Fibroblast of skin of right quadriceps (primary cell): ENCODE measurements at regions not wholly inside any gene's neighbourhood (a gene's known extent, or its start where the extent isn't known, plus 50 kb on each side); places are given as distances from the start of the nearest gene placed in this dataset.
A peak's percentile ranks its signal among the peaks of the same experiment; 100 is the strongest.
"Not testable (repeated sequence)": the region's sequence is repeated elsewhere in the genome, so short reads cannot be mapped to it uniquely, and the experiment has no call there.

Experiments
- DNase-seq: peaks from one replicate; pipeline ENCODE4 v3.0.0-alpha.2; 2013

DNA sequence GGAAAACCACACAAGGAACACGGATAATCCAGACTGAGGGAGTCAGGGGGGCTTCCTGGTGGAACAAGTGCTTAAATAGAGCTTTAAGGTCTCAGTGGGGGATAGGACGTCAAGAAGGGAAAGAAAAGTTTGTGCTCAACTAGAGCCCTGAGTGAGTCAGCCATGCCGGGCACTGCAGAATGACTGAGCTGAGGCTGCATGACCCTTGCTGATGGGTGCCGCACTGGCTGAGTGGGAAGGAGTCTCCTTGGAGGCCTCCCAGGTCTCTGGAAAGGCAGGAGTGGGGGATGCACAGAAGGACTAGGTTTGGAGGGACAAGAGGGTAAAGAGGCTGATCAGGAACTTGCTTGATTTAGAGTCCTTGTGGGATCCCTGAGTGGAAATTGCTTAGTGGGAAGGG is 150.3 kb downstream of the RPLP1 start:
- DNase-seq, result no peak

DNA sequence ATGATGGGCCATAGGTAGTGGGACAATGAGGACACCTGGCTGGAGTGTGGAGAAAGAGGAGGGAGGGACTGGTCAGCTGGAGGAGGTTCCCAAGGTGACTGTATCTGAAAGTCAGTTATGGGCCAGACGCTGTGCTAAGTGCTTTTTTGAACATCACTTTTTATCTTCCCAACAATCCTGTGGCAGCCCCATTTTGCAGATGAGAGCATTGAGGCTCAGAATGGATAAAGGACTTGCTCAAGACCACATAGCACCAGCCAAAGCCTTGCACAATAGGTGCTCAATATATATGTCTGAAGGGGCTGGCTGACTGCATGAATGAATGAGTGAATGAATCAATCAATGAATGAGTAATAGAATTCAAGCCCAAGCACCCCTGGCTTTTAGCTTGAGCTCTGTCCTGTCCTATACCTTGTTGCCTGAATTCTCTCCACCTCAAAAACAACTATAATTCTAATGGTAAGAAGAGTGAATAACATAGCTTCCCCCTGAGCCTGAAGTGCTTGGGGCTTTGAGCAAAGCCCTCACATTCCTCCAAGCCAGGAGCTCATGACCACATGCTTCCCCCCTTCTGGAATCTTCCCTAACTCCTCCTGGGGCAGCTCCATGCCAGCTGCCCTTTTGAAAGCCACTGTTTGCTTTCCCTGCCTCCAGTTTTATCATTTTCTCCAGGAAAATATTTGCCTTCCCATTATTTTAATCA is 150.9 kb downstream of the RPLP1 start:
- DNase-seq, result no peak

DNA sequence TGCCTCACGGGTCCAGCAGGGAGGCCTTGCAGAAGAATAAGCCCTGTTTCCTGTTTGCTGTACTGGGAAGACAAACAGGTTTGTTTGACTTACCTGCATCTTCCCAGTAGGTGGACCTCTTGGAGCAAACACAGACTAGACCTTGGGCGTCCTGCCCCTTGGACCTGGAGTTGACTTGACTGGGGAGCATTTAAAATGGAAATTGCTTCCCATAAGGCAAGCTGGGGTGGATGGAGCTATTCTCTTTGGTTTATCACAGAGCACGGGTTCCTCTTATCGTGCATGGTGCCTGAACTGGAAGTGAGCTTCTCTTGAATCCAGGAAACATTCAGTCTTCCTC is 151.4 kb downstream of the RPLP1 start:
- DNase-seq, result no peak

DNA sequence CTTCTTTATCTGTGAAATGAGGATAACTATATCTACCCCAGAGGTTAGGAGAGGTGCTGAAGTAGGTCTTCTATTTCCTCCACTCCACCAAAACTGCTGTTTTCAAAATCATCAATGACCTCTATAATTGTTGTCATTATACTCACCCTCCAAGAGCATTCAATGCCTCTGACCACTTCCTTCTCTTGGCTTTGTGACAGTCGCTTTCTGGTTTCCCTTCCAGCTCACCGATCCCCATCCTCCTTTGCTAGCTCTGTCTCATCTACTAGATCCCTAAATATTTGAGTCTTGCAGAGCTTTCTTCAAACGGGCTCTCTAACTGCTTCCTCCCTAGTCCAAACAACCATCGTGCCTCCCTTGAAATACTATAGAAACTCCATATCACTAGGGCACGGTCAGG is 153.5 kb downstream of the RPLP1 start:
- no peak for DNase-seq

DNA sequence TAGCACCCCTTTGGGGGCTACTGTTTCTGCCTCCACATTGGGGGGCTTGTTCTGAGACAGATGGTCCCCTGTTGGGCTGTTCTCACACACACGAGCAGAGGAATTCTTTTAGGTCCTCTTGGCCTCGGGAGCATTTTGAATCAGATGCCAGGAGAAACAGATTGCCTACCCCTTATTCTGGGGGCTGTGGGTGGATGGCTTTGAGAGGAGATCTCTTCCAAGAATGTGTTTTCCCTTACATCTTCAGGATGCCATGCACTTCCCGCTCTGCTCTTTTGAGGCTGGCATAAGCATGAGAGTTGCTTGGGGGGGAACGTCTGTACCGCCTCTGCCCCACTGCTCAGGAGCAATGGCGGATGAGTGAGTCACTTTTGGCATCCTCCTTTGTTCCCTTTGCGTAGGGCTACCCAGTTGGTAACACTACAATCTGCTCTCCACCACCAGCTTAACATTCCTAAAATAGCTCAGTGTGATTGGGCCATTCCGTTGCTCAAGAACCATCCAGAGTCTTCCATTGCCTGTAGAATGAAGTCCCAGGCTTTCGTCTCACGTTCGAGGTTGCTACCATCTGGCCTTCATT is 154.4 kb downstream of the RPLP1 start:
- DNase-seq, result peak; percentile 39

DNA sequence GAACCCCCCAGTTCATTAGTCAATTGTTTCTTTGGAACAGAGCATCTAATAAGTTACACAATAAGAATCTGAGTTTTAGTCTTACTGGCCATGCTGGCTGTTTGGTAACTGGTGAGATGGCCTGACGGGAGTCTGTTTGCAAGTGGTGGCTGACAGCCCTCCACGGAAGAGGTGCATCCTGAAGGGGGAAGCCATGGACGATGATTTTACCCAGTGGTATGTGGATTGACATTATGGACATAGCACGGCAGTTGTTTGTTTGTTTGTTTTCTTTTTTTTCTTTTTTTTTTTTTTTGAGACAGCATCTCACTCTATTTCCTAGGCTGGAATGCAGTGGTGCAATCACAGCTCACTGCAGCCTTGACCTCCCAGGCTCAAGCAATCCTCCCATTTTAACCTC is 156.0 kb downstream of the RPLP1 start:
- DNase-seq, result no peak

DNA sequence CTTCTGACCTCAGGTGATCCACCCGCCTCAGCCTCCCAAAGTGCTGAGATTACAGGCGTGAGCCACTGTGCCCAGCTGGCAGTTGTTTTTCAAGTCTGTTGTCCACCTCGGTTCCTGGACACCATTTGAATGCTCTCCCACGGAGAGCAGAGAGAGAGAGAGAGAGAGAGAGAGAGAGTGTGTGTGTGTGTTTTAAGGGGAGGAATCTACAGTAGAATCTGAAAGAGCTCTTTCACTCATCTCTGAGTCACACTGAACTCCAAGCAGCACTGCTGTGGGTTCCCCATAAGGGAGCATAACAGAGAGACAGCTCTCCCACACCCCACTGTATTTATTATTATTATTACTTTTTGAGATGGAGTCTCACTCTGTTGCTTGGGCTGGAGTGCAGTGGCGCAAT is 156.6 kb downstream of the RPLP1 start:
- DNase-seq, result peak; percentile 15

DNA sequence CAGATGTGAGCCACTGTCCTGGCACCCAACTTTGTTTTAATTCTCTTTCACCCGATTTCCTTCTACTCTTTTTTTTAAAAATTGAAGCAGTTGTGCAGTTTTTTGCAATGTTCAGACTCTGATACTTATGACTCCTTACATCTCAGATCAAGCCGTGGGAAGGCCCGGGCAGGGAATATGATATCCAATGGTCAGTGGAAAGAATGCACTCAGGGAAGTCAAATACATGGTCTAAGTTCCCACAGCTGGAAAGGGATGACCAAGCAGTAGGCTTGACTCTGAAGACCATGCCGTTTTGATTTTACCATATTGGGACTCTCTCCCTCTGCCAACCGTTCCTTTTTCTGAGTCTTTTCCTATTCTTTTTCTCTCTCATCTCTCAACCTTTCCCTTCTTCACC is 157.2 kb downstream of the RPLP1 start:
- no peak for DNase-seq

DNA sequence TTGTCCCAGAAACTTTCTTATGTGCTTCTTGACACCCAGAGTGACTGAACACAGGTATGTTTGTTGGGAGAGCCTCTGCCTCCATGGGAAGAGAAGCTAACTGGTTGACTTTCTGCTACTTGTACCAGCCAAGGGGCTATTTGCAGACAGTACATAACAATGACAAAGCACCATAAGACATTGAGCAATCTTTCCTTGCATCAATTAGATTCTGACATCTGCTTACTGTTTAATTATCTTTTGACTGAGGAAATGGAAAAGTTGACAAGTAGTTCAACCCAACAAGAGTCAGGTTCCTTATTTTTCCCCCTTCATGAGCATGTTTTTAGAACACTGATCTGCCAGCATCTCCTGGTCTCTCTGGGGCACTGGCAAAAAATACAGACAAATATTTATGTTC is 157.7 kb downstream of the RPLP1 start:
- DNase-seq, result no peak

DNA sequence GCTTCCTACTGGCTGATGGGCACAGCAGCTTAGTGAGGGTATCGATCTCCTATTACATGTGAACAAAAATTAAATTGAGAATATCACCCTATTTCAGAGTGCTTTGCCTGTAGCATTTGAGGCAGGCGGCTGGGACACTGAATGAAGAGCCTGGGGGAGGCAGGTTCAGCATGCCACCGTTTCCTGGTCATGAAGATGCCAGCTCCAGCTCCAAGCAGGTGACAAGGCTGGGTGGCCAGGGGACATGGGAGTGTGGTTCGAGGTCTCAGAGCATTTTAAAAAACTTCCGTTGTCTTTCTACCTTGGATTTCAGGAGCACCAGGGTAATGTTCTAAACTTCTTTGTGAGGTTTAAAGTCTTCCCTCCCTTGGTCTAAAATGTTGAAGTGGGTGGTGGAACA is 158.2 kb downstream of the RPLP1 start:
- no peak for DNase-seq

DNA sequence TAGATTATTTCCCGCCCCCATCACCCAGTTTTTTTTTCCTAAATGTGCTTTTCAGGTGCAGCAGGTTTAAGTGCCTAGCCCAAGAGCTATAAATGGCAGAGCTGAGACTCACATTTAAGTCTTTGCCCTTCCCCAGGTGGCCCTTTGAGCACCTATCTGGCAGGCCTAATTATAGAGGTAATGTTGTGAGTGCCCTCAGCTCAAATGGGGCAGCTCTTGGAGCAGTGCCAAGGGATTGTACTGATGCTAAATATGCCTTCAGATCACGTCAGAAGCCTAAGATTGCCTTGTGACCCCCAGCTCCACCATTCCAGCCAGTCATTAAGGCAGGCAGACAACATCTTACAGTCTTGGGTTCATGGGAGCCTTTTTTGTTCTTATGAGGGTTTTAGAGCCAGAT is 159.5 kb downstream of the RPLP1 start:
- DNase-seq, result no peak

DNA sequence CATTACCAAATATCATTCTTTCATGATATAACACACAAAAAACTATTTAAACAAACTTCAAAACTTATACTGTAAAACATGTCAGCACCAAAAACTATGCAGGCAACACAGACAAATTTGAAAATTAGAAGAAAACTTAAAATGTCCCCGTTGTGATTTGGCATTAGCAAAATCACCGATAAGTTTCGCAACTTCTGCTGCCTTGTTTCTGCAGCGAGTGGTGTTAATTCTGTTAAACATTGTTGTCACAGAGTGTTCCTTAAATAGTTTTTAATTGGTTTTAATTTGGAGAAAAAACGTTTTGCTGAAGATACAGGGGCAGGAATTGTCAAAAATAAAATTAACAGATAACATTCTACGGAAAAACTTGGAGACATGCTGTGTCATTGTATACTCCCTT is 160.6 kb downstream of the RPLP1 start:
- DNase-seq, result no peak

DNA sequence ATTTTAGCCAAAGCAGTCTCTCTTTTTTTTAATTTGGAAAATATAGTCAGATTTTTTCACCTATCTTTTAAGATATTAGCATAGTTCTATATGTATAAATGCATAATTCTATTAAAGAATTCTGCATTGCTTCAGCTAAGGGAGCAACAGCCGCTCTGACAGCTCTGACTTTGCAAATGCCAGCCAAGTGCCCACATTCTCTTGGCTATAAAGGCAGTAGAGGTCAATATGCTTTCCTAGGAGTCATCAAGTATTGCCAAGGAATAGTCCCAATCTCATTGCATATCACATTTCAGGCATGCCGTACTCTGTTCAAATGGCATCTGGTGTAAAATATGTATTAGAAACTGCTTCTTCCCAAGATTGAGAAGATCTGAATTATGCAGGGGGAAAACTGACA is 161.4 kb downstream of the RPLP1 start:
- no peak for DNase-seq

DNA sequence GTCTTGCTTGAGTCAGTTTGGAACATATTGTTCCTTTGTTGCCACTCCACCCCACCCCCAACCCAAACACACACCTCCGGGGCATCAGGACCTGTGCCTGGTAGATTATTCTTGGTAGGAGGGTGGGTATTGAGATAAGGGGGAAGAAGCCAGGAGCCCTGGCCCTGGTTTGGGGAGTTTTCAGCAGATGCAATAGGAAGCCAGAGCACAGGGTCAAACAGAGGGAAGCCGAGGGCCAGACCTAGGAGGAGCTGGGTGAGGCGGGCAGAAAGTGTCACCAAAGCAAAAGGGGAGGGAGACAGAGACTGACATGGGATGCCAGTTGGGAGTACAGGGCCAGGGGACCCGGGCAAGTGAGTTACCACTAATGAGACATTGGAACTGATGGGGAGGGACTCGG is 163.1 kb downstream of the RPLP1 start:
- no peak for DNase-seq

DNA sequence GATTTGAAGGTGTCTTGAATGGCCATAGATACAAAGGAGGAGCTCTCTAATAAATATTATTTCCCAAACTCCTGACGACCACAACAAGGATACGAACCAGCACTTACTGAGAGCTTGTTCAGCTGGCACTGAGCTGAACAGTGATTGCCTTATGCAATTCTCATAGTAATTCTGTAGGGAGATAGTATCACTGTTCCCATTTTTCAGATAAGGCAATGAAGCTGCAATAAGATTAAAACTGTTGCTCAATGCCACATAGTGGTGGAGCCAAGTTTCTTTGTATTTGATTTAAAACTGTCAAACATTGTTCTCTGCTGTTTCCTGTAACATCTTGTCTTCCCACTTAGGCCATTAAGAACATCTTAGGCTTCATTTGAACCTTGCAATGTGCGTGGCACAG is 163.9 kb downstream of the RPLP1 start:
- no peak for DNase-seq

DNA sequence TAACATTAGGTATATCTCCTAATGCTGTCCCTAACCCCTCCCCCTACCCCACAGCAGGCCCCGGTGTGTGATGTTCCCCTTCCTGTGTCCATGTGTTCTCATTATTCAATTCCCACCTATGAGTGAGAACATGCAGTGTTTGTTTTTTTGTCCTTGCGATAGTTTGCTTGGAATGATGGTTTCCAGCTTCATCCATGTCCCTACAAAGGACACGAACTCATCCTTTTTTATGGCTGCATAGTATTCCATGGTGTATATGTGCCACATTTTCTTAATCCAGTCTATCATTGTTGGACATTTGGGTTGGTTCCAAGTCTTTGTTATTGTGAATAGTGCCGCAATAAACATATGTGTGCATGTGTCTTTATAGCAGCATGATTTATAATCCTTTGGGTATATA is 164.5 kb downstream of the RPLP1 start:
- not testable (repeated sequence) for DNase-seq

DNA sequence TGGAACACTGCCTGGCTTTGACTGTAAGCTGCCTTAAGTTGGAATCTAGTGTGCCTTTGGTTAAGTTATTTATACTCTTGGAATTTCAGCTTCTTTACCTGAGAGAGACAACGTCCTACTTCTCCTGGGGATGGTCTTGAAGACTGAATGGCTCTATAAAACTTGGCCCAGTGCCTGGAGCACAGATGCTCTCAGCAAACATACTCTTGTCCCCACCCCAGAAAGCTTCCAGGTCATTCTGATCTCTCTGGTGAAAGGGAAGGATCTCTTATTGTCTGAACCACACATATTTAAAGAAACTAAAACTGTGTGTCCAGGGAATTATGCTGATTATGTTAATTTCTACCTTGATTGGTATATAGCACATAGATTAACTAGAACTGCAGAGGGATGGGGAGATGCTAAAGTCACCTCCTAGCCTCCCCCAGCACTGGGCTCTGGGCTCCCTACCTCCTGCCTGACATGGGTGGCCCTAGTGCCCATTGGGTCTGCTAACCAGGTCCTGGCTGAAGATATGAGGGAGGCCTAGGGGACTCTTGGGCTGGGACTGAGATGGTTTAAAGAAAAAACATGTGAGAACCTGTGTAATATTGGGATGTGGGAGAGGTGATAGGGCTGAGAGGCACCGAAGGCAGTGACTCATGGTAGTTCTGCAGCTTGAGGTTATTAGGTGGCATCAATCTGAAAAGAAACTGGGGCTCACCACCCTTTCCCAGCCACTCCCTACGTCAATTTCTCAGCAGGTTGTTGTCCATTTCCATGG is 171.0 kb downstream of the RPLP1 start:
- DNase-seq, result no peak

DNA sequence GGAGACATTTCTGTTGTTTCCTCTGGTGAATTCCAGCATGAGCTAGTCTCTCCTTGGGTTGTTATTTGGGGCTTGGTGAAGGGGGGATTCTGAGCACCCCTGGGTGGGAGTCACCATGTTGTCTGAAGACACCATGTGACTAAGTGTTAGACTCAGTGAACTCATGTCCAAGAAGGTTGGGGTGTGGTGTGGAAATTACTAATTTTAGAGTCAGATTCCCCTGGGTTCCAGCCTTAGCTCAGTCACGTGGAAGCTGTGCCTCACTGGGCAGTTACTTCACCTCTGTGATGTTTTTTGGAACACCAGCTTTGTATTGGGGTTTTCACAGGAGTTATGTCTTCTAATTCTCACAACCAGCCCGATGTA is 171.5 kb downstream of the RPLP1 start:
- DNase-seq, result no peak

DNA sequence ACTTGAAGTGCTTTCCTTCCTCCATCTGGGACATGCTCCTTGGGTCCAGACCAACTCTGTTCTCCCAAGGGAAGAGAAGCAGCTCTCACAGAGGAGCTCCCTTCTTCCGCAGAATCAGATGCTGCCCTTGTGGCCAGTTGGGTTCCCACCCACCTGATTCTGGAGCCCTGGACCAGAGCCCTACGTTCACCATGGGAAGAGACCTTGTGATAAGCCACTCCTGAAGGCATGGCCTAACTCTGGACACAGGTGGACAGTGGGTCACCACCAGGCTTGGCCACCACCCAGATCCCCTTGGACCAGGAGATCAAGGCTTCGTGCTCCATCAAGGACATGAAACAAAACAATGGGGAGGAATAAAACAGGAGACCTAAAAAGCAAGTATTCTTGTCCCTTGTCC is 172.2 kb downstream of the RPLP1 start:
- no peak for DNase-seq

DNA sequence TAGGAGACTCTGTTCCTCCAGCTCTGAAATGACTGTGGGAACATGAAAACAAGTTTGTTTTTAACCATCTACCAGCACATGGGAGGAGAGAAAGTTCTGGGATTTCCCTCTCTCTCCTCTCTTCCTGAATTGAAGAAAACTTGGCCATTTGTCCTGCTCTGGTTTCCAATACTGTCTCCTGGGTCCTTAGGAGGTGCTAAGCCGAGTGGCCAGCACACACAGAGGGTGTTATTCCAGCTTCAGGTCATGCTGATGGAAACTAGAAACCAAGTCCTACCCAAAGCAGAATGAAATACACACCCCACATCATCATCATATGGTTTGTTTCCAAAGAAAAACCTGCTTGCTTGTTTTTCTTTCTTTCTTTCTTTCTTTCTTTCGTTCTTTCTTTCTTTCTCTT is 172.7 kb downstream of the RPLP1 start:
- no peak for DNase-seq

DNA sequence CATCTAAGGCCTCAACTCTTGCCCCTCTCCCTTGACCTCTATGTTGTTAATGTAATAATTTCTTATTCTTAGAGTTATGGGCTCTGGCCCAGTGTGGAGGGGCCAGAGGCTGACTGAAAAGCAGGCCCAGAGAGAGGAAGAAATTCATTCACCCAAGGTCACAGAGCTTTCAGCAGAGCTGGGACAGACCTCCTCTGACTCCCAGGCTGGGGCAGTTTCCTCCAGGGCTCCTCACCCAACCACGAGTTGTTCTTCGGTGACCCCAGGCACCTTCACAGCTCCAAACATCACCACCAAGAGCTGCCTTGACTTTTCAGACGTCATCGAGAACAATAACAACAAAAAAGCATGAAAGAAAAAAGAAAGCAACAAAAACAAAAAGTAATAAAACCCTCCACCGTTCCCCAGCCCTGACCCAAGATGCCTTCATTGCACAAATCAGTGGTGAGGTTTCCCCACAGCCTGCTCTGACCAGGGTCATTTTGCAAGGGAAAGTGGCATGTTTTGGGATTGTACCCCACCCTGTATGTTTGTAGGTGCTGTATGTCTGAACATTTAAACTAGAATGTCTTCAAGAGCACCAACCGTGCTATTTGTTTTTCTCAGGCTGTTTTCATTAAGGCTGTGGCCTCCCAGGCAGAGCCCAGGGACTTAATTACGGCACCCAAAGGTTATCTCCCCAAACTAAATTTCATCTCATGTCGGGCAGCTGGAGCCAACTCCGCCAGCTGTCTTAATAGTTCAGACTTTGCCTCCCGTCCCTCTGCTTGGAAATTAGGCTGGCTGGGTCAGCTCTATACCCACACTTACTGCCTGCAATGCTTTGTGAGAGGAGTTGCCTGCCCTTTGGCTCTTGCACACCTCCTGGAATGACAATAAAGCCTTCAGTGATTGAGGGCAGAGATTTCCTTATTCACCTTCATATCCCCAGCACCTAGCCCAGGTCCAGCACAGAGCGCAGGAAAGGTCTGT is 173.8 kb downstream of the RPLP1 start:
- no peak for DNase-seq

DNA sequence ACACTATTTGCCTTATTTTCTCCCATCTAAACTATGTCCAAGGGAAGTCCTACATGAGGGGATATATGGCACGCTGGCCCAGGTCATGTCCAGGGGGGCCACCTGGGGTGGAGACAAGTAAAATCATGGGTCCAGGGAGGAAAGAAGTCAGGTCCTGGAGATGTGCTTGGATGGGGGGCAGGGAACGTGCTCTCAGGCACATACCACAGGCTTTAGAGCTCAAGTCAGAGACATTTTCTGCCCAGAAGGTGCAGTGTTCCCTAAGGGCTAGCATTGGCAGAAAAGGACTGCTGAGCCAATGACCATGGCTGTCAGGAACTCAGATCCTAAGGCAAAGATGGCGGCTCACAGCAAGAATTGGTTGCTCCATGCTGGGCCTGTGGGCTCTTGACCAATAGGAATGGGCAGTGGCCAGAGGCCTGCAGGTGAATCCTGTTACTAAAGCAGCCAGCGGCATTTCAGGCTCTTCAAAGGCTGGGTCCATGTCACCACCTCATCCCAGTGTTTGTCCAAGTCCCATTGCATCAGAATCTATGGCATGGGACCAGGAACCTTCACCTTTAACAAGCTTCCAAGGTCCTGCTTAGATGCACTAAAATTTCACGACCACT is 175.0 kb downstream of the RPLP1 start:
- no peak for DNase-seq
